Hypothalamus (tissue), 51 donors: ENCODE measurements at regions not wholly inside any gene's neighbourhood (a gene's known extent, or its start where the extent isn't known, plus 50 kb on each side); places are given as distances from the start of the nearest gene placed in this dataset.
"Not testable (repeated sequence)": the region's sequence is repeated elsewhere in the genome, so short reads cannot be mapped to it uniquely, and the experiment has no call there.

Experiments
- DNase-seq, 51 donors: peaks; one replicate each; lab custom pipeline; 2025; lab: John Stamatoyannopoulos, UW

GRCh38 chr13:30816736-30817135 lies 81.4 kb downstream of the ALOX5AP start:
- DNase-seq, result no peak

- DNase-seq, result peak in 1 of 51 donors; percentile 22
Measured at GRCh38 chr13:30818323-30818960, 83.1 kb downstream of the ALOX5AP start.

- DNase-seq, result no peak
Measured at GRCh38 chr13:30819136-30819888, 84.0 kb downstream of the ALOX5AP start.

GRCh38 chr13:30821421-30821820 lies 84.7 kb upstream of the MEDAG start:
- DNase-seq, result no peak

GRCh38 chr13:30824651-30825050 lies 81.4 kb upstream of the MEDAG start:
- no peak for DNase-seq

GRCh38 chr13:30826911-30827577 lies 79.0 kb upstream of the MEDAG start:
- no peak for DNase-seq

GRCh38 chr13:30827578-30827925 lies 78.5 kb upstream of the MEDAG start:
- DNase-seq, result no peak

GRCh38 chr13:30829145-30829832 lies 76.8 kb upstream of the MEDAG start:
- no peak for DNase-seq

- no peak for DNase-seq
Measured at GRCh38 chr13:30829833-30830637, 76.0 kb upstream of the MEDAG start.

GRCh38 chr13:30830638-30830965 lies 75.5 kb upstream of the MEDAG start:
- no peak for DNase-seq

- no peak for DNase-seq
Measured at GRCh38 chr13:30831515-30831914, 74.6 kb upstream of the MEDAG start.

GRCh38 chr13:30832377-30832776 lies 73.7 kb upstream of the MEDAG start:
- DNase-seq, result no peak

- peak in 12 of 51 donors; percentile 4 to 57 (median 18) for DNase-seq
Measured at GRCh38 chr13:30832845-30833332, 73.2 kb upstream of the MEDAG start.

GRCh38 chr13:30835442-30835841 lies 70.6 kb upstream of the MEDAG start:
- DNase-seq, result no peak

- DNase-seq, result no peak
Measured at GRCh38 chr13:30837227-30838159, 68.6 kb upstream of the MEDAG start.

- not testable (repeated sequence) for DNase-seq
Measured at GRCh38 chr13:30839636-30840035, 66.4 kb upstream of the MEDAG start.

GRCh38 chr13:30840515-30840914 lies 65.6 kb upstream of the MEDAG start:
- no peak for DNase-seq

- no peak for DNase-seq
Measured at GRCh38 chr13:30841154-30841553, 64.9 kb upstream of the MEDAG start.

GRCh38 chr13:30843548-30843947 lies 62.5 kb upstream of the MEDAG start:
- no peak for DNase-seq
